Loucy (cell line): ENCODE measurements at regions not wholly inside any gene's neighbourhood (a gene's known extent, or its start where the extent isn't known, plus 50 kb on each side); places are given as distances from the start of the nearest gene placed in this dataset.

Source experiments
- EZH2phosphoT487 ChIP-seq: fragments of 200-600 bp; IDR thresholded peaks from 2 replicates; pipeline ENCODE4 v1.6.1; 2018; ENCODE audit warnings: antibody characterized with exemption, mild to moderate bottlenecking, moderate library complexity, borderline replicate concordance
- TF ChIP-seq, protein P1 (sequence below): fragments of 200-600 bp; sonication (generic); conservative IDR thresholded peaks from 2 replicates; pipeline ENCODE4 v1.5.1; 2014; ENCODE audit warnings: mild to moderate bottlenecking, antibody characterized with exemption, low read length

DNA sequence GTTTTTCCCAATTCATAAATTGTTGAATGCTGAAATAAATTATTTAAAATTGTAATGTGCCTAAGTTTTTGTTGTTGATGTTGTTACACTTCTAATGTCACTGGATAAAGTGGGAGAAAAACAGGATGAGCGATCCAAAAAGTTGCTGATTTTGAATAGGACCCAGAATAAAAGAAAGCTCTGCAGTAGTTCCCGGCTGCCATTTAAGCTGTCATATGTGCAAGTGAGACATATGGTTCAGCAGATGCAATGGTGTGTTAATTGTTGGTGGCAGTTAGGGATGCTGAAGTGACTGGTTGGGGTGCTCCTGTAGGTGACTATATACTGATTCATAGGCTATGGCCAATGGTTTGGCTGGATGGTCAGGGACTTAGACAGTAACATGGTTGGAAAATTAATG, 1517.4 kb upstream of the LRRTM3 start:
- TF ChIP-seq, protein P1, sequence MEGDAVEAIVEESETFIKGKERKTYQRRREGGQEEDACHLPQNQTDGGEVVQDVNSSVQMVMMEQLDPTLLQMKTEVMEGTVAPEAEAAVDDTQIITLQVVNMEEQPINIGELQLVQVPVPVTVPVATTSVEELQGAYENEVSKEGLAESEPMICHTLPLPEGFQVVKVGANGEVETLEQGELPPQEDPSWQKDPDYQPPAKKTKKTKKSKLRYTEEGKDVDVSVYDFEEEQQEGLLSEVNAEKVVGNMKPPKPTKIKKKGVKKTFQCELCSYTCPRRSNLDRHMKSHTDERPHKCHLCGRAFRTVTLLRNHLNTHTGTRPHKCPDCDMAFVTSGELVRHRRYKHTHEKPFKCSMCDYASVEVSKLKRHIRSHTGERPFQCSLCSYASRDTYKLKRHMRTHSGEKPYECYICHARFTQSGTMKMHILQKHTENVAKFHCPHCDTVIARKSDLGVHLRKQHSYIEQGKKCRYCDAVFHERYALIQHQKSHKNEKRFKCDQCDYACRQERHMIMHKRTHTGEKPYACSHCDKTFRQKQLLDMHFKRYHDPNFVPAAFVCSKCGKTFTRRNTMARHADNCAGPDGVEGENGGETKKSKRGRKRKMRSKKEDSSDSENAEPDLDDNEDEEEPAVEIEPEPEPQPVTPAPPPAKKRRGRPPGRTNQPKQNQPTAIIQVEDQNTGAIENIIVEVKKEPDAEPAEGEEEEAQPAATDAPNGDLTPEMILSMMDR: no peak
- TF ChIP-seq EZH2phosphoT487: no peak
